BLaER1 treated with 17β-estradiol and CSF1 and Interleukin-3, amounts not matched to agents 10 nM and 100 nM (cell line): ENCODE measurements at regions not wholly inside any gene's neighbourhood (a gene's known extent, or its start where the extent isn't known, plus 50 kb on each side); places are given as distances from the start of the nearest gene placed in this dataset.

Experiments used
- H3K27ac ChIP-seq, 11 experiments: shearing (Covaris generic); formaldehyde crosslinking; 2 replicates each; pipeline ENCODE4 v1.8.1; 2022
- H3K27me3 ChIP-seq, 11 experiments: shearing (Covaris generic); formaldehyde crosslinking; 2 replicates each; pipeline ENCODE4 v1.8.1; 2022
- H3K36me3 ChIP-seq, 11 experiments: shearing (Covaris generic); formaldehyde crosslinking; 2 replicates each; pipeline ENCODE4 v1.8.1; 2022
- H3K4me1 ChIP-seq, 10 experiments: shearing (Covaris generic); formaldehyde crosslinking; 2 replicates each; pipeline ENCODE4 v1.8.1; 2022
- H3K4me2 ChIP-seq, 11 experiments: shearing (Covaris generic); formaldehyde crosslinking; 2 replicates each; pipeline ENCODE4 v1.8.1; 2022
- H3K4me3 ChIP-seq, 10 experiments: shearing (Covaris generic); formaldehyde crosslinking; 2 replicates each; pipeline ENCODE4 v1.8.1; 2022
- H3K9ac ChIP-seq, 11 experiments: shearing (Covaris generic); formaldehyde crosslinking; 2 replicates each; pipeline ENCODE4 v1.8.1; 2022
- H3K9me3 ChIP-seq, 11 experiments: shearing (Covaris generic); formaldehyde crosslinking; replicated peaks in 1 of 11; 2 replicates each; pipeline ENCODE4 v1.8.1; 2022
- H4K20me1 ChIP-seq, 11 experiments: shearing (Covaris generic); formaldehyde crosslinking; 2 replicates each; pipeline ENCODE4 v1.8.1; 2022
- Cebpa-rat ChIP-seq, 11 experiments: shearing (Covaris generic); IDR thresholded peaks; 2 replicates each; pipeline ENCODE4 v1.8.1; 2022

DNA sequence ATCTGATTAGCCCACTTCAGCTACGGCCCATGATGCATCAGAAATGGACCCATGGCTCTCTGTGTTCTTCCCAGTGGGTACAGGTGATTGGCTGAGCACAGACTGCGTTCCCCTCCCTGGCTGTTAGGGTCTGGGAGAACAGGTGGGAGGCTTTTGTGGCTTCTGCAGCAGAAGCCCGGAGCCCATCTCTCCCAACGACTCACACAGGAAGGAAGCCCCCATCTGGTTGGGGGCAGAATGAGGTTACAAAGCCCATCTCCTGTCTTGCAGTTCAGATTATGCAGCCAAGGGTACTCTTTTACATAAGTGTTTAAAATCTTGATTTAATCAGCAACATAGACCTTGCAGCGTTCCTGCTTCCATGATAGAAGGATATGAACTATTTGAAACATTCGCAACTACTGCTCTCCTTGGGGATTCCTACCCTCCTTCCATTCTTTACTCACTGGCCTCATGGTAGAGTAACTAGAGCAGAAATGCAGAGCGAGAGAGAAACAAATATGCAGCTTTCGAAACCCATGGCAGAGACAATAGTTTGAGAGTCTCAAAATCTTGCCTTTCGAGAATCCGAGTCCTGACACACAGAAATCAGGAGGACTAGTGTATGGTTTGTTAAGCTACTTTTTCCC is 291.3 kb downstream of the TLE3 start:
- H4K20me1 ChIP-seq: peaks cover 0 to 3% (median 0%) of the 10 kb centered on the region in 11 experiments; a peak in 3 of 22 replicates
- no peak overlapping the region for H3K27ac ChIP-seq
- no peak for TF ChIP-seq Cebpa-rat (IDR thresholded peaks at IDR 0.05)
- no peak overlapping the region for H3K4me3 ChIP-seq
- H3K9me3 ChIP-seq: no peaks in the 10 kb centered on the region
- no peak overlapping the region for H3K9ac ChIP-seq
- H3K36me3 ChIP-seq: no peaks in the 10 kb centered on the region
- H3K4me1 ChIP-seq: peaks cover 0 to 9% (median 7%) of the 10 kb centered on the region in 10 experiments; a peak in 9 of 20 replicates
- H3K4me2 ChIP-seq: peak overlapping the region in 9 of 11 experiments; percentile 3 to 48 (median 20); a peak in 13 of 22 replicates
- no peaks in the 10 kb centered on the region for H3K27me3 ChIP-seq

DNA sequence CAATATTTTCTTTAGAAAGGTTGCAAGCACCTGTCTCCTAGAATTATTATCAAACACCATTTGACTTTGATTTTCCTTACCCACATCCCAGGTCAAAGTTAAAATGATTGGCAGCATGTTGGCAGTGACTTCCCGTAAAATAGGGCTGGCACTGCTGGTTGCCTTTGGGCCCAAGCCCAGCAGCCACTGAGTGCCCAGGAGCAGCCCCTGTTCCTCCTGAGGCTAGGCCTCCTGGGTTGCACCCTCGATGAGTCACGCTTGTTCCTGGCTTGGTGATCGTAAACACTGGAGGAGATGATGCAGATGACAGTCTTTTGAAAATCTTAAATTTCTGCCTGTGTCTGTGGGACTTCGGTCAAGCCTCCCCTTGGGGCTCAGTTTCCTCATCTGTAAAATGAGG is 290.0 kb downstream of the TLE3 start:
- peaks cover 0 to 9% (median 7%) of the 10 kb centered on the region in 10 experiments; a peak in 9 of 20 replicates for H3K4me1 ChIP-seq
- no peak overlapping the region for H3K4me2 ChIP-seq
- H3K27ac ChIP-seq: no peak overlapping the region
- no peaks in the 10 kb centered on the region for H3K9me3 ChIP-seq
- H3K36me3 ChIP-seq: no peaks in the 10 kb centered on the region
- no peak for TF ChIP-seq Cebpa-rat (IDR thresholded peaks at IDR 0.05)
- no peak overlapping the region for H3K4me3 ChIP-seq
- no peak overlapping the region for H3K9ac ChIP-seq
- no peaks in the 10 kb centered on the region for H3K27me3 ChIP-seq
- H4K20me1 ChIP-seq: no peaks in the 10 kb centered on the region; a peak in 2 of 22 replicates

DNA sequence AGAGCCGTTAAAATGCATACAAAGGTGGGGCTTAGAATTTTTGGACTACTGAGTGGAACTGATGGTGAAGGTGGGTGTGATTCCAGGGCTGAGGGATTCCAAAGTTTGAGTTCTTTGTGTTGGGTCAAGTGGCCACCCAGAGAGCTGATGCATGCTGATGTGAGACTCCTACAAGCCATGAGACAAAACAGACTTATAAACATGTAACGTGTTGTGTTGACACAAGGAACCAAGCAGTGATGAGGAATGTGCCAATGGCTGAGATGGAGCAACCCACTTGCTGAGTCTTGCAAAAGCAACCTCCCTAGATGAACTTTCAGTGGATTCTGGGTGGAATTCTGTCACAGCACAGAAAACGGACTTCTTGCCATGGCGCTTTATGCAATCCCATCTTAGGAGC is 289.0 kb downstream of the TLE3 start:
- no peaks in the 10 kb centered on the region for H3K9me3 ChIP-seq
- no peak overlapping the region for H3K27ac ChIP-seq
- H3K36me3 ChIP-seq: no peaks in the 10 kb centered on the region
- H4K20me1 ChIP-seq: no peaks in the 10 kb centered on the region; a peak in 1 of 22 replicates
- no peaks in the 10 kb centered on the region for H3K27me3 ChIP-seq
- H3K4me3 ChIP-seq: no peak overlapping the region
- H3K4me1 ChIP-seq: peaks cover 0 to 9% (median 7%) of the 10 kb centered on the region in 10 experiments; a peak in 9 of 20 replicates
- H3K4me2 ChIP-seq: no peak overlapping the region
- no peak for TF ChIP-seq Cebpa-rat (IDR thresholded peaks at IDR 0.05)
- no peak overlapping the region for H3K9ac ChIP-seq

DNA sequence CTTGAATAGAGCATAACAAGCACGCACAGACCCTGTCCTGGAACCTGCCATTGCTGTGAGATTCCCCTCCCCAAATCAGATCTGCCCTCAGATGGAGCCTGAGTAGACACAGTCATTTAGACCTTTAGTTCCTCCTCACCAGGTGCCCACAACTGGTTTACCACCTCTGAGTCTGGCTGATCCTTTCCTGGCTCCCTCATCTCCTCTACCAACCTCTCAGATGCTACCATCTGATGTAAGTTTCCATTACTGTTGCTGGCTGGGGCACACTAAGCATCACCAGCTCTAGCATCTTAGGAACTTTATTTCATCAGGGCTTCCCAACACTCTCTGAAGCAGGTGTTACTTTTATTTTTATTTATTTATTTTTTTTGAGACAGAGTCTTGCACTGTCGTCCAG is 288.3 kb downstream of the TLE3 start:
- no peak for TF ChIP-seq Cebpa-rat (IDR thresholded peaks at IDR 0.05)
- Histone ChIP-seq H4K20me1 (no peaks in the 10 kb centered on the region; a peak in 1 of 22 replicates), H3K4me2 (no peak overlapping the region), H3K27me3 (no peaks in the 10 kb centered on the region), H3K9me3 (no peaks in the 10 kb centered on the region), H3K36me3 (no peaks in the 10 kb centered on the region), H3K27ac (no peak overlapping the region), H3K9ac (no peak overlapping the region), H3K4me3 (no peak overlapping the region), H3K4me1 (peaks cover 0 to 9% (median 7%) of the 10 kb centered on the region in 10 experiments; a peak in 9 of 20 replicates)

DNA sequence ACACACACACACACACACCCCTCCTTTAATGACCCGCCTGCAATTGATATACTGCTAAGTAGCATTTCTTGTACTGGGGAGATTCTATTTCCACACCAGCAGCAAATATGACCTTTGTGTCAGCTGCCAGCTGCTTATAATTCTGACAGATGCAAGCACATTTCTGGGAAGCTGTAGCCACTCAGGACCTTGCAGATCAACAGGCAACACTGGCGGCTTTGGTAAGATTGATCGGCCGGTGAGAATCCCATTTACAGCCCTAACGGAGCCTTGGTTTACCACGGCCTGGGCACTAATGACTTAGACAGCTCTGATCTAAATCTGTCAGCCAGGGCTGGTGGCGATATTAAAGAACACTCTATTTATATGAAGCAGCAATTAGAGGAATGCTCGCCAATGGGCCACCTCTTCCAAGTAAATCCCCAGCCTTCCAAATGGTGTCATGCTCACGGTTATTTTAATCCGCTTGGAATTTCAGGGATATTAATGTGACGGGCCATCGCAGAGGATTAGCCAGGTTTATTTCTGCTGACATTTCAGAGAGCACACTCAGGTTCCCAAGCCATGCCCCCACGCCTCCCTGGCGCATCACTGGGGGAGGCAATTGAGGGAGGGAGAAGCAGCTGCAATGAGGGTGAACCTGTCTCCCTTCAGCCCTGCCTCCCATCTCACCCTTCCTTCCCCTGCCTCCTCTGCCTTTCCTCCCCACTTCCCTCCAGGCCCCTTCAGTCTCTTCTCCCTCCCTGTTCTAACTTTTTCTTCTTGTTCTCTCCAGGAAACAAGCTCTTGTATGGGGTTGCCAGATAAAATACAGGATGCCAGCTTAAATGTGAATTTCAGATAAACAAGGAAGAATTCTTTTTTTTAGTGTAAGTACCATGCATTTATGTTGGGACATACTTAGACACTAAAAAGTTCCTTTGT is 287.0 kb downstream of the TLE3 start:
- peaks cover 0 to 3% (median 0%) of the 10 kb centered on the region in 11 experiments; a peak in 1 of 22 replicates for H4K20me1 ChIP-seq
- no peak overlapping the region for H3K4me2 ChIP-seq
- peaks cover 0 to 9% (median 7%) of the 10 kb centered on the region in 10 experiments; a peak in 9 of 20 replicates for H3K4me1 ChIP-seq
- no peak overlapping the region for H3K27ac ChIP-seq
- H3K4me3 ChIP-seq: no peak overlapping the region
- TF ChIP-seq Cebpa-rat (IDR thresholded peaks at IDR 0.05): no peak
- H3K9me3 ChIP-seq: no peaks in the 10 kb centered on the region
- no peak overlapping the region for H3K9ac ChIP-seq
- no peaks in the 10 kb centered on the region for H3K27me3 ChIP-seq
- no peaks in the 10 kb centered on the region for H3K36me3 ChIP-seq

DNA sequence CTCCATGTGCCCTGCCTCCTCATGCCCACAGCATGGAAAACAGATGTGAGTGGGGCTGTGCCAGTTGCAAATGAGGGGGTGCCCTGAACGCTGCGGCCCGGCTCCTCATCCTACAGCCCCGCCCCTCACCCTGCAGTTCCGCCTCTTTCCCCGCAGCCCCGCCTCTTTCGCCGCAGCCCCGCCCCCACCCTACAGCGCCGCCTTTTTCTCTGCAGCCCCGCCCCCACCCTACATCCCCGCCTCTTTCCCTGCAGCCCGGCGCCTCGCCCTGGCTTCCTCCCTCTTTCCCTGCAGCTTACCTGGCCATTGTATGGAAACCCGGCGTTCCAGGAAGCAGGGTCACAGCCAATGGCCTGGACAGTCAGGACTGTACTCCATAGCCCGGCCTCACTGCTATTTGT is 284.9 kb downstream of the TLE3 start:
- no peak overlapping the region for H3K4me3 ChIP-seq
- no peak overlapping the region for H3K9ac ChIP-seq

DNA sequence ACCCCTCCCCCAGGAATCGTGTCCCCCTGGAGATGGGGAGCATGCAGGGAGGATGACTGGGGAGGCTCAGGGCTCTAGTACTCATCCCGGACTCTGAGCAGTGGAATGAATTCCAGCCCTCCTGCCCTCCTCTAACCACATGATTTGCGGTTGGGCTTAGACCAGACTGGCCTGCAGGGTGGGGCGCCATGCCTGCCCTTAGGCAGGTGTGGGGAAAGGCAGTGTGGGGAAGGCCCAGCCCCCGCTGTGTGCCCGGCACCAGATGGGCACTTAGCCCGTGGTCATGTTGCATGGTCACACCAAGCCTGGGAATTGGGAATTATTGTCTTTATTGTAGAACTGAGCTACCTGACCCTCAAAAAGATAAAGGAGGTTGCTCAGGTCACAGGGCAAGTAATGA is 283.8 kb downstream of the TLE3 start:
- H3K9me3 ChIP-seq: no peaks in the 10 kb centered on the region
- H3K9ac ChIP-seq: no peak overlapping the region
- no peak overlapping the region for H3K4me3 ChIP-seq
- H3K27ac ChIP-seq: no peak overlapping the region
- H3K4me1 ChIP-seq: no peaks in the 10 kb centered on the region
- H3K4me2 ChIP-seq: no peak overlapping the region
- H4K20me1 ChIP-seq: peaks cover 0 to 5% (median 0%) of the 10 kb centered on the region in 11 experiments; a peak in 2 of 22 replicates
- H3K27me3 ChIP-seq: no peaks in the 10 kb centered on the region; a peak in 2 of 22 replicates
- TF ChIP-seq Cebpa-rat (IDR thresholded peaks at IDR 0.05): no peak
- no peaks in the 10 kb centered on the region for H3K36me3 ChIP-seq

More for the DNA sequence above, 284.9 kb downstream of the TLE3 start:
- Histone ChIP-seq H3K36me3 (no peaks in the 10 kb centered on the region), H3K27me3 (no peaks in the 10 kb centered on the region; a peak in 1 of 22 replicates), H3K4me2 (no peak overlapping the region), H4K20me1 (peaks cover 0 to 5% (median 0%) of the 10 kb centered on the region in 11 experiments; a peak in 2 of 22 replicates), H3K4me1 (no peaks in the 10 kb centered on the region), H3K27ac (no peak overlapping the region), H3K9me3 (no peaks in the 10 kb centered on the region)
- TF ChIP-seq Cebpa-rat (IDR thresholded peaks at IDR 0.05): no peak

DNA sequence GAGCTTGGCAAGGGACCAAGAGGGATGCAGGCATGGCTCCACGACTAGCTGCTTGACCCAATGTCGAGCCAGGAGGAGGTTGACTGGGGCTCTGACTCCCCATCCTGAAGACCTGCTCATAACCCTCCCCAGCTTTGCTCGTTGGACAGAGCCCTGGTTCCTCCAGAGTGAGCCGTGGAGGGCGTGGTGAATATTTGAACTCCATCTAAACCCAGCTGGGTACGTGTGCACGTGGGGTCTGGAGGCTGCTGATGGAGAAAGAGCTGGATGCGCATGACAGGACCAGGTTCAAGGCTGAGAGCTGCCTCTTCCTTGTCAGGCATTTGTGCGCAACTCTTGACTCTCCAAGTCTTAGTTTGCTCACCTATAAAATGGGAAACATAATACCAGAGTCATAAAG is 282.8 kb downstream of the TLE3 start:
- H3K9ac ChIP-seq: no peak overlapping the region
- H3K27ac ChIP-seq: no peak overlapping the region
- no peaks in the 10 kb centered on the region for H3K36me3 ChIP-seq
- H3K4me2 ChIP-seq: no peak overlapping the region
- no peaks in the 10 kb centered on the region for H3K9me3 ChIP-seq
- peaks cover 0 to 3% (median 0%) of the 10 kb centered on the region in 11 experiments; a peak in 3 of 22 replicates for H3K27me3 ChIP-seq
- peaks cover 0 to 5% (median 0%) of the 10 kb centered on the region in 11 experiments; a peak in 2 of 22 replicates for H4K20me1 ChIP-seq
- TF ChIP-seq Cebpa-rat (IDR thresholded peaks at IDR 0.05): no peak
- H3K4me3 ChIP-seq: no peak overlapping the region
- H3K4me1 ChIP-seq: no peaks in the 10 kb centered on the region

DNA sequence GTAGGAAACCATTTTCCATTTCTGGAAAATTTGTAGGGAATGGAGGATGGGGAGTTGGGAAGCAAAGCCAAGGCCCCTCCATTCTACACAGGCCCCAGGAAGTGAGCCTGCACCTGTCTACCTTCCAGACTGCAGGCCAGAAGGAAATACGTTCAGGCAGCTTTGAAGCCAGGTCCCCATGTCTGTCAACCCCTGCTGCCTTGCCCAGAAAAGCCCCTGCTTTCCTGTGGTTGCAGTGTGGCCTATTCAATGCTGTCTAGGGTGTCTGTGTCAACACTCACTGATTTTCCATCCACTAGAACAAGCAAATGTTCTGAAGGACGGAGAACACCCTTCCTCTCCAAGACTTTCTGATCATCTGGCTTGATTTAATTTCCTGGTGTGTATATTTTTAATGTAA is 281.9 kb downstream of the TLE3 start:
- Histone ChIP-seq H3K36me3 (no peaks in the 10 kb centered on the region), H3K9ac (no peak overlapping the region), H3K9me3 (no peaks in the 10 kb centered on the region), H3K4me1 (no peaks in the 10 kb centered on the region), H3K4me3 (no peak overlapping the region), H4K20me1 (peaks cover 0 to 5% (median 0%) of the 10 kb centered on the region in 11 experiments; a peak in 2 of 22 replicates), H3K27ac (no peak overlapping the region), H3K27me3 (peaks cover 0 to 3% (median 0%) of the 10 kb centered on the region in 11 experiments; a peak in 3 of 22 replicates), H3K4me2 (no peak overlapping the region)
- TF ChIP-seq Cebpa-rat (IDR thresholded peaks at IDR 0.05): no peak
